NCI-H2081 treated with DMSO at 0.1 percent for 48 hours (cell line): ENCODE measurements at regions not wholly inside any gene's neighbourhood (a gene's known extent, or its start where the extent isn't known, plus 50 kb on each side); places are given as distances from the start of the nearest gene placed in this dataset.
"Not testable (repeated sequence)": the region's sequence is repeated elsewhere in the genome, so short reads cannot be mapped to it uniquely, and the experiment has no call there.

Experiments
- DNase-seq: peaks from one replicate; lab custom pipeline; 2025; lab: John Stamatoyannopoulos, UW

GRCh38 chr2:236830926-236831325 is 254.8 kb upstream of the COPS8 start:
- DNase-seq = no peak

- DNase-seq = no peak
Measured at GRCh38 chr2:236831698-236832097, 254.0 kb upstream of the COPS8 start.

GRCh38 chr2:236833501-236834073 is 252.1 kb upstream of the COPS8 start:
- no peak for DNase-seq

- DNase-seq = no peak
Measured at GRCh38 chr2:236834284-236834683, 251.4 kb upstream of the COPS8 start.

- DNase-seq = no peak
Measured at GRCh38 chr2:236835307-236836024, 250.2 kb upstream of the COPS8 start.

GRCh38 chr2:236836028-236836427 is 249.7 kb upstream of the COPS8 start:
- DNase-seq = not testable (repeated sequence)

GRCh38 chr2:236840215-236840614 is 245.5 kb upstream of the COPS8 start:
- DNase-seq = no peak

GRCh38 chr2:236840857-236841256 is 244.8 kb upstream of the COPS8 start:
- no peak for DNase-seq

GRCh38 chr2:236841389-236841788 is 244.3 kb upstream of the COPS8 start:
- DNase-seq = no peak

GRCh38 chr2:236843161-236843968 is 242.3 kb upstream of the COPS8 start:
- no peak for DNase-seq

GRCh38 chr2:236844711-236845110 is 241.0 kb upstream of the COPS8 start:
- DNase-seq = no peak

GRCh38 chr2:236847023-236847422 is 238.7 kb upstream of the COPS8 start:
- no peak for DNase-seq

GRCh38 chr2:236847538-236848263 is 238.0 kb upstream of the COPS8 start:
- no peak for DNase-seq

- DNase-seq = no peak
Measured at GRCh38 chr2:236848501-236848900, 237.2 kb upstream of the COPS8 start.

GRCh38 chr2:236849508-236849907 is 236.2 kb upstream of the COPS8 start:
- no peak for DNase-seq

- DNase-seq = no peak
Measured at GRCh38 chr2:236849940-236850339, 235.7 kb upstream of the COPS8 start.

- no peak for DNase-seq
Measured at GRCh38 chr2:236851187-236851586, 234.5 kb upstream of the COPS8 start.

- DNase-seq = no peak
Measured at GRCh38 chr2:236852100-236852976, 233.4 kb upstream of the COPS8 start.

GRCh38 chr2:236852977-236853374 is 232.7 kb upstream of the COPS8 start:
- DNase-seq = no peak

- DNase-seq = no peak
Measured at GRCh38 chr2:236853585-236854051, 232.1 kb upstream of the COPS8 start.

GRCh38 chr2:236855176-236855865 is 230.4 kb upstream of the COPS8 start:
- no peak for DNase-seq
